Endothelial cell of umbilical vein (primary cell): ENCODE measurements at regions not wholly inside any gene's neighbourhood (a gene's known extent, or its start where the extent isn't known, plus 50 kb on each side); places are given as distances from the start of the nearest gene placed in this dataset.

ENCODE experiments used
- BruUV-seq: library from RNA; stranded (reverse); fragments of 400-500 nt; replicated peaks from 2 replicates; lab custom pipeline; 2021; lab: Mats Ljungman, UMichigan
- CTCF ChIA-PET: fragments of 300-600, 350-600 bp; sonication (Branson Sonifier 250); formaldehyde crosslinking; loops from one replicate; lab custom pipeline; 2021; ENCODE audit warnings: antibody characterized with exemption, inconsistent platforms; lab: Charles Lee
- POLR2A ChIA-PET: fragments of 300-600, 350-600 bp; sonication (Branson Sonifier 250); formaldehyde crosslinking; loops from one replicate; lab custom pipeline; 2021; ENCODE audit warnings: antibody characterized with exemption, inconsistent platforms; lab: Charles Lee
- DNase-seq: peaks from one replicate; pipeline ENCODE4 v3.0.0-alpha.2; 2011; ENCODE audit warnings: low read depth, low spot score
- FAIRE-seq: peaks from 2 replicates; lab custom pipeline; 2011; peaks lifted over from hg19 to GRCh38; lab: Jason Lieb, UNC
- H2AFZ ChIP-seq: 2 replicates; pipeline ENCODE4 v1.6.0; 2012; ENCODE audit warnings: low read depth, low read length, control low read depth, inconsistent platforms
- H3K27ac ChIP-seq: 2 replicates; pipeline ENCODE4 v1.5.1; 2011; ENCODE audit warnings: low read depth, mild to moderate bottlenecking, control low read depth, low read length, moderate library complexity; ENCODE audit not compliant: insufficient read depth
- H3K27me3 ChIP-seq, 2 experiments: 2 replicates each; pipeline versions ENCODE4 v1.6.0 to v1.6.1; 2011; ENCODE audit warnings: low read length in 2 of 2, mixed read lengths in 1 of 2; ENCODE audit not compliant: control insufficient read depth in 2 of 2, insufficient read depth in 2 of 2
- H3K36me3 ChIP-seq, 2 experiments: 2 replicates in 1 of 2; 3 replicates in 1 of 2; pipeline ENCODE4 v1.5.1; 2011; ENCODE audit warnings: low read length in 2 of 2, mild to moderate bottlenecking in 1 of 2, moderate library complexity in 1 of 2; ENCODE audit not compliant: control insufficient read depth in 2 of 2, insufficient read depth in 2 of 2; ENCODE audit errors: extremely low read depth in 1 of 2
- H3K4me1 ChIP-seq: 3 replicates; pipeline ENCODE4 v1.5.1; 2011; ENCODE audit warnings: mild to moderate bottlenecking, low read length; ENCODE audit not compliant: control insufficient read depth, insufficient read depth; ENCODE audit errors: extremely low read depth
- H3K4me2 ChIP-seq: 2 replicates; pipeline ENCODE4 v1.6.1; 2011; ENCODE audit warnings: low read length, control low read depth, mixed read lengths; ENCODE audit not compliant: insufficient read depth
- H3K4me3 ChIP-seq, 3 experiments: fragments of 200-600 bp in 1 of 3; sonication (generic), shearing (Covaris generic) in 1 of 3; replicated peaks in 1 of 3; 2 replicates each; pipeline ENCODE4 v1.5.1; 2011 to 2016; ENCODE audit warnings: control low read depth in 3 of 3, low read length in 3 of 3, mild to moderate bottlenecking in 2 of 3, inconsistent platforms in 1 of 3, low read depth in 1 of 3, moderate library complexity in 1 of 3; ENCODE audit not compliant: insufficient read depth in 1 of 3
- H3K79me2 ChIP-seq: 2 replicates; pipeline ENCODE4 v1.6.0; 2012; ENCODE audit warnings: low read length, inconsistent platforms; ENCODE audit not compliant: control insufficient read depth, insufficient read depth
- H3K9ac ChIP-seq: replicated peaks from 2 replicates; pipeline ENCODE3; 2011; ENCODE audit warnings: low read length, control low read depth; ENCODE audit not compliant: insufficient read depth; ENCODE audit errors: extremely low read depth
- H3K9me1 ChIP-seq: replicated peaks from 3 replicates; pipeline ENCODE4 v1.6.0; 2011; ENCODE audit warnings: mild to moderate bottlenecking, low read length; ENCODE audit not compliant: control insufficient read depth, insufficient read depth; ENCODE audit errors: extremely low read depth
- H3K9me3 ChIP-seq: replicated peaks from 2 replicates; pipeline ENCODE4 v1.5.1; 2012; ENCODE audit warnings: low read length, inconsistent platforms; ENCODE audit not compliant: control insufficient read depth, insufficient read depth
- H4K20me1 ChIP-seq: replicated peaks from 2 replicates; pipeline ENCODE3; 2011; ENCODE audit warnings: mild to moderate bottlenecking, low read length; ENCODE audit not compliant: control insufficient read depth, insufficient read depth; ENCODE audit errors: extremely low read depth
- CTCF ChIP-seq, 2 donors: IDR thresholded peaks; 1 replicate in 1 of 2; 2 replicates in 1 of 2; pipeline ENCODE4 v1.5.1; 2011; ENCODE audit warnings: low read length in 2 of 2, mild to moderate bottlenecking in 2 of 2, moderate library complexity in 2 of 2, control low read depth in 1 of 2, inconsistent platforms in 1 of 2, low read depth in 1 of 2; ENCODE audit not compliant: insufficient read depth in 1 of 2; ENCODE audit errors: extremely low read depth in 1 of 2
- EZH2 ChIP-seq: IDR thresholded peaks from 2 replicates; pipeline ENCODE4 v1.6.1; 2012; ENCODE audit warnings: borderline replicate concordance, low read depth, mild to moderate bottlenecking, moderate library complexity, low read length, inconsistent platforms; ENCODE audit not compliant: severe bottlenecking
- FOS ChIP-seq: IDR thresholded peaks from 2 replicates; pipeline ENCODE4 v1.6.1; 2011; ENCODE audit warnings: mild to moderate bottlenecking, low read length, moderate library complexity, borderline replicate concordance; ENCODE audit not compliant: insufficient read depth
- GATA2 ChIP-seq: IDR thresholded peaks from 2 replicates; pipeline ENCODE4 v1.7.0; 2011; ENCODE audit warnings: low read depth, mild to moderate bottlenecking, moderate library complexity, mixed read lengths, low read length; ENCODE audit not compliant: insufficient read length, insufficient read depth
- JUN ChIP-seq: IDR thresholded peaks from 2 replicates; pipeline ENCODE4 v1.6.1; 2011; ENCODE audit warnings: borderline replicate concordance, low read depth; ENCODE audit not compliant: insufficient read length, insufficient read depth
- MAX ChIP-seq: IDR thresholded peaks from 2 replicates; pipeline ENCODE4 v1.6.1; 2011; ENCODE audit not compliant: insufficient read depth, insufficient read length
- MYC ChIP-seq: IDR thresholded peaks from one replicate; pipeline ENCODE4 v1.6.1; 2011; ENCODE audit warnings: mild to moderate bottlenecking, low read depth, low read length
- POLR2A ChIP-seq: IDR thresholded peaks from 2 replicates; pipeline ENCODE4 v1.6.1; 2012; ENCODE audit warnings: low read depth, mild to moderate bottlenecking, control low read depth, low read length
- POLR2AphosphoS5 ChIP-seq: IDR thresholded peaks from 2 replicates; pipeline ENCODE4 v1.6.1; 2012; ENCODE audit warnings: low read depth, mild to moderate bottlenecking, control low read depth, low read length, moderate library complexity; ENCODE audit not compliant: insufficient read depth
- dilution Hi-C: fragments of 300-500 bp; cut with MboI; formaldehyde crosslinking; loops from one replicate; pipeline ENCODE4 v1.15.0; 2019; ENCODE audit warnings: low sequenced_read_pairs; ENCODE audit not compliant: extremely low pct_ligation_motif_present
- intact Hi-C: fragments of 100-400 bp; cut with micrococcal nuclease; formaldehyde crosslinking; loops from one replicate; pipeline ENCODE4 v1.10.0; 2022

- intact Hi-C loops (no loop called here), dilution Hi-C loops (no loop called here)
- FAIRE-seq = no peak
- no peaks in the 10 kb centered on the region for H3K9me1 ChIP-seq
- H3K4me3 ChIP-seq = no peak overlapping the region
- no peaks in the 10 kb centered on the region for H3K36me3 ChIP-seq
- BruUV-seq = no TSS peak
- CTCF ChIA-PET = no interaction called here
- H3K9ac ChIP-seq = no peak overlapping the region
- no peak overlapping the region for H3K4me2 ChIP-seq
- H3K9me3 ChIP-seq = no peaks in the 10 kb centered on the region
- no peaks in the 10 kb centered on the region for H4K20me1 ChIP-seq
- TF ChIP-seq CTCF (IDR thresholded peaks at IDR 0.05; ENCODE audit: extremely low read depth in 1 of 2, insufficient read depth in 1 of 2, low read depth in 1 of 2, low read length in 2 of 2) (no peak), MAX (no peak), MYC (no peak), POLR2AphosphoS5 (no peak), JUN (no peak), POLR2A (no peak), GATA2 (no peak), FOS (no peak), EZH2 (no peak)
- no peaks in the 10 kb centered on the region for H3K4me1 ChIP-seq
- no peaks in the 10 kb centered on the region for H3K79me2 ChIP-seq
- no peak overlapping the region for H3K27ac ChIP-seq
- no peak overlapping the region for H2AFZ ChIP-seq
- POLR2A ChIA-PET = no interaction called here
- no peak for DNase-seq
- H3K27me3 ChIP-seq = peaks cover 0 to 2% of the 10 kb centered on the region in 2 experiments
Measured at GRCh38 chr10:44763331-44763730, 147.8 kb upstream of the TMEM72 start.
